ENCODE measurements at regions not wholly inside any gene's neighbourhood (a gene's known extent, or its start where the extent isn't known, plus 50 kb on each side); places are given as distances from the start of the nearest gene placed in this dataset.

GRCh38 chrX:13099121-13099520 is 54.7 kb upstream of the FAM9C start:
- TF ChIP-seq, protein P1, sequence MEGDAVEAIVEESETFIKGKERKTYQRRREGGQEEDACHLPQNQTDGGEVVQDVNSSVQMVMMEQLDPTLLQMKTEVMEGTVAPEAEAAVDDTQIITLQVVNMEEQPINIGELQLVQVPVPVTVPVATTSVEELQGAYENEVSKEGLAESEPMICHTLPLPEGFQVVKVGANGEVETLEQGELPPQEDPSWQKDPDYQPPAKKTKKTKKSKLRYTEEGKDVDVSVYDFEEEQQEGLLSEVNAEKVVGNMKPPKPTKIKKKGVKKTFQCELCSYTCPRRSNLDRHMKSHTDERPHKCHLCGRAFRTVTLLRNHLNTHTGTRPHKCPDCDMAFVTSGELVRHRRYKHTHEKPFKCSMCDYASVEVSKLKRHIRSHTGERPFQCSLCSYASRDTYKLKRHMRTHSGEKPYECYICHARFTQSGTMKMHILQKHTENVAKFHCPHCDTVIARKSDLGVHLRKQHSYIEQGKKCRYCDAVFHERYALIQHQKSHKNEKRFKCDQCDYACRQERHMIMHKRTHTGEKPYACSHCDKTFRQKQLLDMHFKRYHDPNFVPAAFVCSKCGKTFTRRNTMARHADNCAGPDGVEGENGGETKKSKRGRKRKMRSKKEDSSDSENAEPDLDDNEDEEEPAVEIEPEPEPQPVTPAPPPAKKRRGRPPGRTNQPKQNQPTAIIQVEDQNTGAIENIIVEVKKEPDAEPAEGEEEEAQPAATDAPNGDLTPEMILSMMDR (IDR thresholded peaks at IDR 0.05) = no peak
- TF ChIP-seq EZH2 (IDR thresholded peaks at IDR 0.05; ENCODE audit: borderline replicate concordance, insufficient read depth, low read depth, low read length, poor library complexity, severe bottlenecking) = no peak

Measured in B cell (primary cell).